ENCODE measurements at regions not wholly inside any gene's neighbourhood (a gene's known extent, or its start where the extent isn't known, plus 50 kb on each side); places are given as distances from the start of the nearest gene placed in this dataset.
"Not testable (repeated sequence)": the region's sequence is repeated elsewhere in the genome, so short reads cannot be mapped to it uniquely, and the experiment has no call there.

GRCh38 chr4:115607311-115607710 is 493.9 kb upstream of the NDST4 start:
- DNase-seq (ENCODE audit: low read depth, low spot score): no peak
- no peak overlapping the region for H3K27ac ChIP-seq

- DNase-seq (ENCODE audit: low read depth, low spot score): no peak
- no peak overlapping the region for H3K27ac ChIP-seq
These were observed 483.0 kb upstream of the NDST4 start for GRCh38 chr4:115596265-115597001.

GRCh38 chr4:115580901-115581300 is 467.5 kb upstream of the NDST4 start:
- H3K27ac ChIP-seq: no peak overlapping the region
- DNase-seq (ENCODE audit: low read depth, low spot score): no peak

GRCh38 chr4:115575851-115576250 is 462.4 kb upstream of the NDST4 start:
- DNase-seq (ENCODE audit: low read depth, low spot score): no peak
- no peak overlapping the region for H3K27ac ChIP-seq

- H3K27ac ChIP-seq: no peak overlapping the region
- DNase-seq (ENCODE audit: low read depth, low spot score): no peak
These were observed 449.1 kb upstream of the NDST4 start for GRCh38 chr4:115562506-115562905.

GRCh38 chr4:115548123-115548522 is 434.7 kb upstream of the NDST4 start:
- no peak for DNase-seq (ENCODE audit: low read depth, low spot score)
- H3K27ac ChIP-seq: no peak overlapping the region

GRCh38 chr4:115537387-115537786 is 424.0 kb upstream of the NDST4 start:
- no peak overlapping the region for H3K27ac ChIP-seq
- no peak for DNase-seq (ENCODE audit: low read depth, low spot score)

- no peak overlapping the region for H3K27ac ChIP-seq
- no peak for DNase-seq (ENCODE audit: low read depth, low spot score)
These were observed 415.7 kb upstream of the NDST4 start for GRCh38 chr4:115529126-115529525.

GRCh38 chr4:115519476-115519875 is 406.1 kb upstream of the NDST4 start:
- DNase-seq (ENCODE audit: low read depth, low spot score); H3K27ac ChIP-seq: not testable (repeated sequence)

- DNase-seq (ENCODE audit: low read depth, low spot score): no peak
- H3K27ac ChIP-seq: no peak overlapping the region
These were observed 402.4 kb upstream of the NDST4 start for GRCh38 chr4:115515772-115516171.

GRCh38 chr4:115515366-115515765 is 401.9 kb upstream of the NDST4 start:
- DNase-seq (ENCODE audit: low read depth, low spot score): no peak
- no peak overlapping the region for H3K27ac ChIP-seq

GRCh38 chr4:115514675-115515074 is 401.3 kb upstream of the NDST4 start:
- no peak for DNase-seq (ENCODE audit: low read depth, low spot score)

GRCh38 chr4:115505326-115505725 is 391.9 kb upstream of the NDST4 start:
- no peak overlapping the region for H3K27ac ChIP-seq
- no peak for DNase-seq (ENCODE audit: low read depth, low spot score)

More at GRCh38 chr4:115514675-115515074, 401.3 kb upstream of the NDST4 start:
- no peak overlapping the region for H3K27ac ChIP-seq

GRCh38 chr4:115501656-115502055 is 388.2 kb upstream of the NDST4 start:
- no peak for DNase-seq (ENCODE audit: low read depth, low spot score)
- H3K27ac ChIP-seq: no peak overlapping the region

GRCh38 chr4:115493770-115494169 is 380.4 kb upstream of the NDST4 start:
- not testable (repeated sequence) for H3K27ac ChIP-seq; DNase-seq (ENCODE audit: low read depth, low spot score)

GRCh38 chr4:115491686-115492085 is 378.3 kb upstream of the NDST4 start:
- no peak for DNase-seq (ENCODE audit: low read depth, low spot score)
- H3K27ac ChIP-seq: no peak overlapping the region

- no peak for DNase-seq (ENCODE audit: low read depth, low spot score)
- no peak overlapping the region for H3K27ac ChIP-seq
These were observed 375.9 kb upstream of the NDST4 start for GRCh38 chr4:115489279-115489678.

- no peak overlapping the region for H3K27ac ChIP-seq
These were observed 372.0 kb upstream of the NDST4 start for GRCh38 chr4:115485402-115485801.

GRCh38 chr4:115484479-115484878 is 371.1 kb upstream of the NDST4 start:
- no peak overlapping the region for H3K27ac ChIP-seq
- DNase-seq (ENCODE audit: low read depth, low spot score): no peak

More at GRCh38 chr4:115485402-115485801, 372.0 kb upstream of the NDST4 start:
- DNase-seq (ENCODE audit: low read depth, low spot score): no peak

GRCh38 chr4:115470763-115471162 is 357.3 kb upstream of the NDST4 start:
- H3K27ac ChIP-seq: no peak overlapping the region
- no peak for DNase-seq (ENCODE audit: low read depth, low spot score)

- not testable (repeated sequence) for DNase-seq (ENCODE audit: low read depth, low spot score); H3K27ac ChIP-seq
These were observed 345.9 kb upstream of the NDST4 start for GRCh38 chr4:115459301-115459700.

GRCh38 chr4:115456231-115456630 is 342.8 kb upstream of the NDST4 start:
- no peak overlapping the region for H3K27ac ChIP-seq
- no peak for DNase-seq (ENCODE audit: low read depth, low spot score)

Data from epithelial cell of prostate (primary cell).